H1 (cell line): ENCODE measurements at regions not wholly inside any gene's neighbourhood (a gene's known extent, or its start where the extent isn't known, plus 50 kb on each side); places are given as distances from the start of the nearest gene placed in this dataset.

Source experiments
- CTCF ChIA-PET: fragments of 300-600 bp; sonication (Branson Sonifier 250); formaldehyde crosslinking; loops from one replicate; lab custom pipeline; 2021; ENCODE audit not compliant: partially characterized antibody; lab: Charles Lee
- POLR2A ChIA-PET: fragments of 300-600 bp; sonication (Branson Sonifier 250); formaldehyde crosslinking; loops from one replicate; lab custom pipeline; 2021; ENCODE audit warnings: inconsistent platforms; ENCODE audit not compliant: partially characterized antibody; lab: Charles Lee
- DNase-seq, 2 experiments: peaks; one replicate each; pipeline versions ENCODE4 v3.0.0 to v3.0.0-alpha.2; 2010 to 2022; ENCODE audit warnings: low spot score in 2 of 2, low read depth in 1 of 2, mixed read lengths in 1 of 2
- FAIRE-seq: peaks from 2 replicates; lab custom pipeline; 2011; peaks lifted over from hg19 to GRCh38; lab: Jason Lieb, UNC
- H2AFZ ChIP-seq: 2 replicates; pipeline ENCODE4 v1.8.1; 2012; ENCODE audit warnings: low read length, inconsistent platforms
- H2AK5ac ChIP-seq: 2 replicates; pipeline ENCODE4 v1.6.1; 2013; ENCODE audit warnings: low read depth, low read length
- H2BK120ac ChIP-seq: replicated peaks from 2 replicates; pipeline ENCODE3; 2013; ENCODE audit warnings: low read depth, low read length, inconsistent platforms
- H2BK12ac ChIP-seq: 2 replicates; pipeline ENCODE4 v1.6.1; 2013; ENCODE audit warnings: low read depth, low read length
- H2BK15ac ChIP-seq: 2 replicates; pipeline ENCODE4 v1.6.1; 2013; ENCODE audit warnings: low read length
- H2BK20ac ChIP-seq: 2 replicates; pipeline ENCODE4 v1.6.1; 2013; ENCODE audit warnings: low read length
- H2BK5ac ChIP-seq: 2 replicates; pipeline ENCODE4 v1.6.1; 2013; ENCODE audit warnings: low read depth, low read length
- H3K14ac ChIP-seq: 2 replicates; pipeline ENCODE4 v1.6.1; 2013; ENCODE audit warnings: inconsistent platforms; ENCODE audit not compliant: insufficient read length
- H3K18ac ChIP-seq: 2 replicates; pipeline ENCODE4 v1.6.1; 2013; ENCODE audit warnings: low read length; ENCODE audit errors: extremely low read depth
- H3K23ac ChIP-seq: 2 replicates; pipeline ENCODE4 v1.6.1; 2013; ENCODE audit warnings: inconsistent platforms; ENCODE audit not compliant: insufficient read length
- H3K23me2 ChIP-seq: 2 replicates; pipeline ENCODE4 v1.6.1; 2013; ENCODE audit warnings: low read depth, low read length
- H3K27ac ChIP-seq: 2 replicates; pipeline ENCODE4 v1.6.1; 2011; ENCODE audit warnings: low read depth, low read length, inconsistent platforms
- H3K27me3 ChIP-seq, 4 experiments: replicated peaks in 1 of 4; 1 replicate in 1 of 4; 2 replicates in 3 of 4; pipeline versions ENCODE4 v1.6.1 to v1.8.1; 2011 to 2013; ENCODE audit warnings: low read length in 3 of 4, mild to moderate bottlenecking in 3 of 4, inconsistent platforms in 2 of 4, mixed read lengths in 2 of 4, moderate library complexity in 1 of 4; ENCODE audit not compliant: control insufficient read depth in 3 of 4, insufficient read depth in 3 of 4; ENCODE audit errors: extremely low read depth in 1 of 4
- H3K36me3 ChIP-seq, 4 experiments: 2 replicates each; pipeline versions ENCODE4 v1.6.1 to v1.8.1; 2011 to 2013; ENCODE audit warnings: mild to moderate bottlenecking in 4 of 4, low read length in 3 of 4, moderate library complexity in 2 of 4, control low read depth in 1 of 4, inconsistent platforms in 1 of 4; ENCODE audit not compliant: insufficient read depth in 4 of 4, control insufficient read depth in 2 of 4
- H3K4ac ChIP-seq: replicated peaks from 2 replicates; pipeline ENCODE3; 2013; ENCODE audit warnings: low read length, low read depth, mixed read lengths, inconsistent platforms; ENCODE audit not compliant: insufficient read length
- H3K4me1 ChIP-seq, 4 experiments: replicated peaks in 1 of 4; 1 replicate in 1 of 4; 2 replicates in 3 of 4; pipeline versions ENCODE4 v1.6.1 to v1.8.1; 2011 to 2013; ENCODE audit warnings: low read length in 3 of 4, inconsistent platforms in 2 of 4, mixed read lengths in 1 of 4; ENCODE audit not compliant: insufficient read depth in 4 of 4, control insufficient read depth in 3 of 4
- H3K4me2 ChIP-seq, 2 experiments: 2 replicates each; pipeline versions ENCODE4 v1.6.1 to v1.8.1; 2011 to 2013; ENCODE audit warnings: low read depth in 2 of 2, low read length in 2 of 2, control low read depth in 1 of 2, inconsistent platforms in 1 of 2, mild to moderate bottlenecking in 1 of 2; ENCODE audit not compliant: insufficient read depth in 1 of 2
- H3K4me3 ChIP-seq, 4 experiments: fragments of 200-600, 300-600 bp in 1 of 4; sonication (generic), shearing (Covaris generic), sonication (Bioruptor Twin) in 1 of 4; 2 replicates each; pipeline versions ENCODE4 v1.5.1 to v1.8.1; 2011 to 2016; ENCODE audit warnings: low read length in 4 of 4, low read depth in 3 of 4, control low read depth in 2 of 4, inconsistent platforms in 2 of 4, mild to moderate bottlenecking in 2 of 4, mixed read lengths in 1 of 4, moderate library complexity in 1 of 4; ENCODE audit not compliant: insufficient read depth in 2 of 4; ENCODE audit errors: extremely low read depth in 1 of 4
- H3K56ac ChIP-seq: replicated peaks from 2 replicates; pipeline ENCODE3; 2013; ENCODE audit warnings: low read depth, mild to moderate bottlenecking, mixed read lengths, low read length, inconsistent platforms; ENCODE audit not compliant: insufficient read length
- H3K79me1 ChIP-seq: 2 replicates; pipeline ENCODE4 v1.6.1; 2013; ENCODE audit warnings: low read depth, low read length, control low read depth
- H3K79me2 ChIP-seq, 2 experiments: 2 replicates each; pipeline versions ENCODE4 v1.6.1 to v1.8.1; 2012 to 2013; ENCODE audit warnings: low read length in 2 of 2, mild to moderate bottlenecking in 2 of 2, inconsistent platforms in 1 of 2; ENCODE audit not compliant: insufficient read depth in 2 of 2, control insufficient read depth in 1 of 2
- H3K9ac ChIP-seq, 4 experiments: replicated peaks in 1 of 4; 1 replicate in 1 of 4; 2 replicates in 3 of 4; pipeline versions ENCODE4 v1.6.1 to v1.8.1; 2011 to 2013; ENCODE audit warnings: low read depth in 3 of 4, low read length in 3 of 4, control low read depth in 2 of 4, mild to moderate bottlenecking in 2 of 4, moderate library complexity in 2 of 4, inconsistent platforms in 1 of 4; ENCODE audit errors: extremely low read depth in 1 of 4
- H3K9me3 ChIP-seq, 2 experiments: 2 replicates each; pipeline versions ENCODE4 v1.6.1 to v1.8.1; 2012 to 2013; ENCODE audit warnings: mild to moderate bottlenecking in 2 of 2, moderate library complexity in 2 of 2, control low read depth in 1 of 2, inconsistent platforms in 1 of 2, low read depth in 1 of 2, low read length in 1 of 2, mixed read lengths in 1 of 2; ENCODE audit not compliant: insufficient read depth in 2 of 2
- H4K20me1 ChIP-seq, 2 experiments: replicated peaks in 1 of 2; 2 replicates each; pipeline versions ENCODE3 to v1.8.1; 2011 to 2013; ENCODE audit warnings: inconsistent platforms in 2 of 2, low read length in 2 of 2, mild to moderate bottlenecking in 1 of 2; ENCODE audit not compliant: insufficient read depth in 2 of 2, control insufficient read depth in 1 of 2
- H4K5ac ChIP-seq: 2 replicates; pipeline ENCODE4 v1.6.1; 2013; ENCODE audit warnings: low read length, low read depth, mixed read lengths, inconsistent platforms; ENCODE audit not compliant: insufficient read length
- H4K8ac ChIP-seq: 2 replicates; pipeline ENCODE4 v1.8.0; 2013; ENCODE audit warnings: mild to moderate bottlenecking, moderate library complexity, low read length, inconsistent platforms; ENCODE audit not compliant: insufficient read depth; ENCODE audit errors: extremely low read depth
- H4K91ac ChIP-seq: replicated peaks from 2 replicates; pipeline ENCODE3; 2013; ENCODE audit warnings: low read length, mixed read lengths, inconsistent platforms; ENCODE audit not compliant: insufficient read length
- CBX5 ChIP-seq: fragments of 300-800, 300-1000 bp; sonication (generic); IDR thresholded peaks from 2 replicates; pipeline ENCODE4 v1.7.1; 2016; ENCODE audit warnings: antibody characterized with exemption, low read length, low read depth
- HDAC6 ChIP-seq: IDR thresholded peaks from one replicate; pipeline ENCODE4 v1.7.1; 2012; ENCODE audit warnings: low read depth, mild to moderate bottlenecking, inconsistent platforms, low read length, moderate library complexity
- RBBP5 ChIP-seq: IDR thresholded peaks from 2 replicates; pipeline ENCODE4 v1.7.1; 2012; ENCODE audit warnings: low read depth, mild to moderate bottlenecking, inconsistent platforms, low read length, moderate library complexity, borderline replicate concordance
- SP1 ChIP-seq: IDR thresholded peaks from 2 replicates; pipeline ENCODE4 v1.6.1; 2011; ENCODE audit warnings: low read depth, low read length
- TCF12 ChIP-seq: IDR thresholded peaks from 2 replicates; pipeline ENCODE4 v1.6.1; 2011; ENCODE audit warnings: low read depth, mild to moderate bottlenecking, low read length
- YY1 ChIP-seq: IDR thresholded peaks from 2 replicates; pipeline ENCODE4 v1.6.1; 2011; ENCODE audit warnings: low read depth, mild to moderate bottlenecking, low read length
- WGBS, 2 experiments: shearing (Covaris generic) in 1 of 2; methylation state at CpG; one replicate each; pipeline versions ENCODE4 v1.1.6 to v1.1.7; 2013 to 2015; ENCODE audit warnings: low lambda C conversion rate in 2 of 2, mixed read lengths in 2 of 2, inconsistent platforms in 1 of 2, low coverage in 1 of 2, missing lambda C conversion rate in 1 of 2; ENCODE audit not compliant: insufficient replicate concordance in 2 of 2, insufficient coverage in 1 of 2, insufficient read length in 1 of 2; ENCODE audit errors: extremely low coverage in 1 of 2, missing lambda C conversion rate in 1 of 2; 5-methylcytosine and 5-hydroxymethylcytosine counted together

GRCh38 chr2:220539481-220539880 is 912.1 kb downstream of the SLC4A3 start:
- H3K27ac ChIP-seq, result no peak overlapping the region
- H2BK120ac ChIP-seq, result no peak overlapping the region
- POLR2A ChIA-PET, result no interaction called here

More at GRCh38 chr2:220539481-220539880, 912.1 kb downstream of the SLC4A3 start:
- H3K18ac ChIP-seq, result no peak overlapping the region
- no peak overlapping the region for H4K91ac ChIP-seq
- H3K79me2 ChIP-seq, result no peaks in the 10 kb centered on the region
- H3K79me1 ChIP-seq, result no peaks in the 10 kb centered on the region
- TF ChIP-seq YY1, result no peak
- no peak for TF ChIP-seq RBBP5
- TF ChIP-seq SP1, result no peak
- TF ChIP-seq CBX5, result no peak
- TF ChIP-seq HDAC6, result no peak
- TF ChIP-seq TCF12, result no peak
- no peaks in the 10 kb centered on the region for H3K36me3 ChIP-seq
- no peak overlapping the region for H3K4me2 ChIP-seq
- H4K5ac ChIP-seq, result no peak overlapping the region
- no peaks in the 10 kb centered on the region for H3K4me1 ChIP-seq
- no peak overlapping the region for H3K9ac ChIP-seq
- no peak overlapping the region for H3K4ac ChIP-seq
- no peak overlapping the region for H2AK5ac ChIP-seq
- H2BK15ac ChIP-seq, result no peak overlapping the region
- H3K27me3 ChIP-seq, result no peaks in the 10 kb centered on the region
- no peak overlapping the region for H3K4me3 ChIP-seq
- FAIRE-seq (no peak), DNase-seq (no peak)
- no peak overlapping the region for H2BK5ac ChIP-seq
- H3K23ac ChIP-seq, result no peak overlapping the region
- H3K56ac ChIP-seq, result no peak overlapping the region
- peaks cover 4 to 9% of the 10 kb centered on the region in 2 experiments; a peak in 3 of 4 replicates for H3K9me3 ChIP-seq
- H2BK20ac ChIP-seq, result no peak overlapping the region
- CTCF ChIA-PET, result no interaction called here
- H4K8ac ChIP-seq, result no peak overlapping the region
- H4K20me1 ChIP-seq, result no peaks in the 10 kb centered on the region
- H3K14ac ChIP-seq, result no peak overlapping the region
- WGBS, 2 experiments, result 71% methylated on average over 4 of the region's 5 CpGs; no CpG with 5 or more reads in 1 of the 2 experiments
- H2BK12ac ChIP-seq, result no peak overlapping the region
- no peak overlapping the region for H2AFZ ChIP-seq
- no peaks in the 10 kb centered on the region for H3K23me2 ChIP-seq
